B cell (primary cell): ENCODE measurements at regions not wholly inside any gene's neighbourhood (a gene's known extent, or its start where the extent isn't known, plus 50 kb on each side); places are given as distances from the start of the nearest gene placed in this dataset.

ENCODE experiments used
- ATAC-seq: fragments of 200-7000 bp; cut with Tn5 transposase; one replicate; pipeline ENCODE4 v1.10.0; 2021; ENCODE audit warnings: low read depth, mild to moderate bottlenecking, moderate number of reproducible peaks, moderate library complexity
- CTCF ChIA-PET: fragments of 350-600 bp; sonication (Branson Sonifier 250); formaldehyde crosslinking; loops from one replicate; lab custom pipeline; 2021; ENCODE audit warnings: antibody characterized with exemption, inconsistent platforms; lab: Charles Lee
- POLR2A ChIA-PET: fragments of 350-600 bp; sonication (Branson Sonifier 250); formaldehyde crosslinking; loops from one replicate; lab custom pipeline; 2021; ENCODE audit warnings: antibody characterized with exemption; lab: Charles Lee
- DNase-seq: peaks from one replicate; pipeline ENCODE4 v3.0.0; 2013
- H2AFZ ChIP-seq: 2 replicates; pipeline ENCODE4 v1.6.1; 2012; ENCODE audit warnings: mild to moderate bottlenecking, low read depth, low read length; ENCODE audit not compliant: insufficient read depth, poor library complexity, severe bottlenecking
- H3K27ac ChIP-seq, 2 donors: 1 replicate in 1 of 2; 2 replicates in 1 of 2; pipeline ENCODE4 v1.5.1; 2012 to 2013; ENCODE audit warnings: low read length in 2 of 2, mild to moderate bottlenecking in 2 of 2, moderate library complexity in 1 of 2
- H3K27me3 ChIP-seq, 4 experiments: fragments of 200-600 bp in 1 of 4; sonication (generic) in 1 of 4; replicated peaks in 1 of 4; 1 replicate in 2 of 4; 2 replicates in 2 of 4; pipeline versions ENCODE4 v1.6.1 to v1.7.0; 2013 to 2016; ENCODE audit warnings: low read length in 3 of 4, mild to moderate bottlenecking in 2 of 4, mixed read lengths in 1 of 4, moderate library complexity in 1 of 4; ENCODE audit not compliant: insufficient read depth in 4 of 4, control insufficient read depth in 3 of 4; ENCODE audit errors: control extremely low read depth in 1 of 4
- H3K36me3 ChIP-seq, 2 experiments: replicated peaks in 1 of 2; 1 replicate in 1 of 2; 2 replicates in 1 of 2; pipeline versions ENCODE4 v1.6.1 to v1.7.1; 2013; ENCODE audit warnings: low read length in 1 of 2; ENCODE audit not compliant: insufficient read depth in 2 of 2, control insufficient read depth in 1 of 2; ENCODE audit errors: control extremely low read depth in 1 of 2, extremely low read depth in 1 of 2
- H3K4me1 ChIP-seq, 2 donors: fragments of 200-600 bp in 1 of 2; sonication (generic) in 1 of 2; 1 replicate in 1 of 2; 2 replicates in 1 of 2; pipeline versions ENCODE4 v1.5.1 to v1.6.1; 2013 to 2017; ENCODE audit warnings: low read length in 2 of 2; ENCODE audit not compliant: control insufficient read depth in 2 of 2, insufficient read depth in 2 of 2
- H3K4me2 ChIP-seq: replicated peaks from 2 replicates; pipeline ENCODE3; 2012; ENCODE audit warnings: mild to moderate bottlenecking, low read depth, low read length; ENCODE audit not compliant: poor library complexity, severe bottlenecking
- H3K4me3 ChIP-seq, 5 experiments: fragments of 200-600 bp in 1 of 5; sonication (generic) in 1 of 5; 1 replicate in 3 of 5; 2 replicates in 2 of 5; pipeline versions ENCODE4 v1.5.1 to v1.7.0; 2011 to 2016; ENCODE audit warnings: low read length in 4 of 5, mild to moderate bottlenecking in 4 of 5, low read depth in 2 of 5, control low read depth in 1 of 5, moderate library complexity in 1 of 5; ENCODE audit not compliant: insufficient read depth in 1 of 5; ENCODE audit errors: control extremely low read depth in 1 of 5, extremely low read depth in 1 of 5
- H3K79me2 ChIP-seq: fragments of 200-600 bp; sonication (generic); one replicate; pipeline ENCODE4 v1.6.0; 2016; ENCODE audit warnings: low read length; ENCODE audit not compliant: control insufficient read depth, insufficient read depth
- H3K9ac ChIP-seq: fragments of 200-600 bp; sonication (generic); 2 replicates; pipeline ENCODE4 v1.6.1; 2017; ENCODE audit warnings: mild to moderate bottlenecking, low read length, moderate library complexity
- H3K9me3 ChIP-seq, 3 donors: one replicate each; pipeline versions ENCODE4 v1.6.1 to v1.7.1; 2013; ENCODE audit warnings: low read length in 2 of 3; ENCODE audit not compliant: control insufficient read depth in 2 of 3, insufficient read depth in 1 of 3; ENCODE audit errors: control extremely low read depth in 1 of 3
- H4K20me1 ChIP-seq: 2 replicates; pipeline ENCODE4 v1.6.0; 2012; ENCODE audit warnings: mild to moderate bottlenecking, low read length; ENCODE audit not compliant: insufficient read depth, control insufficient read depth, poor library complexity, severe bottlenecking
- H3K27ac Mint-ChIP-seq: one replicate; pipeline ENCODE4 v1.8.0; 2021; ENCODE audit warnings: mixed read lengths
- H3K27me3 Mint-ChIP-seq: one replicate; pipeline ENCODE4 v1.8.0; 2021; ENCODE audit warnings: mixed read lengths
- H3K4me1 Mint-ChIP-seq: one replicate; pipeline ENCODE4 v1.8.0; 2021; ENCODE audit warnings: mixed read lengths
- H3K4me3 Mint-ChIP-seq: one replicate; pipeline ENCODE4 v1.8.0; 2021; ENCODE audit warnings: mixed read lengths
- H3K9me3 Mint-ChIP-seq: one replicate; pipeline ENCODE4 v1.8.0; 2022; ENCODE audit warnings: mixed read lengths; ENCODE audit not compliant: insufficient read depth
- EZH2 ChIP-seq: IDR thresholded peaks from 2 replicates; pipeline ENCODE4 v1.6.1; 2012; ENCODE audit warnings: borderline replicate concordance, low read depth, mild to moderate bottlenecking, moderate library complexity, low read length; ENCODE audit not compliant: insufficient read depth, poor library complexity, severe bottlenecking
- WGBS: methylation state at CpG from one replicate; pipeline ENCODE4 v1.1.5; 2013; ENCODE audit warnings: missing lambda C conversion rate; ENCODE audit not compliant: insufficient coverage; 5-methylcytosine and 5-hydroxymethylcytosine counted together
- intact Hi-C: fragments of 100-400 bp; cut with micrococcal nuclease; formaldehyde crosslinking; loops from one replicate; pipeline ENCODE4 v1.10.0; 2022
- TF ChIP-seq, protein P1 (sequence below): fragments of 200-600 bp; IDR thresholded peaks from one replicate; pipeline ENCODE4 v1.8.0; 2022; ENCODE audit warnings: antibody characterized with exemption, mild to moderate bottlenecking

DNA sequence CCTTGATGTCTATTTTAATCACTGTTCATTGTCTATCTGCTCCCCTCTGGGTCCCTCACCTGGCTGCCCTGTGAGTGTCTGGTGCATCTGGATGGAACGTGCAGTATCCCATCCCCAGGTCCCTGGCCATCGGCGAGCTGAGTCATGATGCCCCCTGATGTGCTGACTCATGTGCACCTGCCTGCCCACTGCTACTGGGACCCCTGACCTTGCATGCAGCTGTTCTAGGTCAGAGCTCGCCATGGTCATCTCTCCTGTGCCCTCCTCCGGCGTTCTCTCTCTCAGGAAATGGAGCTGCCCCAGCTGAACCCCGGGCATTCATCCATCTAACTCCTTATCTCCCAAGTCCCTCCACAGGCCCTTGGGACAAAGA lies 516.2 kb upstream of the HS6ST1 start:
- Mint-ChIP-seq H3K4me1 (no peaks in the 10 kb centered on the region), H3K9me3 (no peaks in the 10 kb centered on the region), H3K4me3 (no peak overlapping the region), H3K27me3 (peaks cover 10% of the 10 kb centered on the region), H3K27ac (no peak overlapping the region)
- no peak for TF ChIP-seq EZH2
- TF ChIP-seq, protein P1, sequence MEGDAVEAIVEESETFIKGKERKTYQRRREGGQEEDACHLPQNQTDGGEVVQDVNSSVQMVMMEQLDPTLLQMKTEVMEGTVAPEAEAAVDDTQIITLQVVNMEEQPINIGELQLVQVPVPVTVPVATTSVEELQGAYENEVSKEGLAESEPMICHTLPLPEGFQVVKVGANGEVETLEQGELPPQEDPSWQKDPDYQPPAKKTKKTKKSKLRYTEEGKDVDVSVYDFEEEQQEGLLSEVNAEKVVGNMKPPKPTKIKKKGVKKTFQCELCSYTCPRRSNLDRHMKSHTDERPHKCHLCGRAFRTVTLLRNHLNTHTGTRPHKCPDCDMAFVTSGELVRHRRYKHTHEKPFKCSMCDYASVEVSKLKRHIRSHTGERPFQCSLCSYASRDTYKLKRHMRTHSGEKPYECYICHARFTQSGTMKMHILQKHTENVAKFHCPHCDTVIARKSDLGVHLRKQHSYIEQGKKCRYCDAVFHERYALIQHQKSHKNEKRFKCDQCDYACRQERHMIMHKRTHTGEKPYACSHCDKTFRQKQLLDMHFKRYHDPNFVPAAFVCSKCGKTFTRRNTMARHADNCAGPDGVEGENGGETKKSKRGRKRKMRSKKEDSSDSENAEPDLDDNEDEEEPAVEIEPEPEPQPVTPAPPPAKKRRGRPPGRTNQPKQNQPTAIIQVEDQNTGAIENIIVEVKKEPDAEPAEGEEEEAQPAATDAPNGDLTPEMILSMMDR, result no peak
- Histone ChIP-seq H3K79me2 (no peaks in the 10 kb centered on the region), H4K20me1 (no peaks in the 10 kb centered on the region), H3K4me2 (no peak overlapping the region), H3K9ac (no peak overlapping the region), H3K27me3 (no peaks in the 10 kb centered on the region), H3K36me3 (no peaks in the 10 kb centered on the region), H3K27ac (no peak overlapping the region), H3K4me3 (no peak overlapping the region), H3K4me1 (no peaks in the 10 kb centered on the region), H2AFZ (no peak overlapping the region), H3K9me3 (no peaks in the 10 kb centered on the region)
- DNase-seq (no peak), ATAC-seq (no peak)
- 85% methylated on average over 7 of the region's 7 CpGs for WGBS
- intact Hi-C loops, result no loop called here
- CTCF ChIA-PET, result no interaction called here
- POLR2A ChIA-PET, result no interaction called here

GRCh38 chr2:128835342-128835855 lies 516.7 kb upstream of the HS6ST1 start:
- CTCF ChIA-PET, result no interaction called here
- Histone ChIP-seq H3K36me3 (no peaks in the 10 kb centered on the region), H3K9me3 (no peaks in the 10 kb centered on the region), H3K4me1 (no peaks in the 10 kb centered on the region), H2AFZ (no peak overlapping the region), H3K9ac (no peak overlapping the region), H3K27me3 (no peaks in the 10 kb centered on the region), H4K20me1 (no peaks in the 10 kb centered on the region), H3K4me3 (no peak overlapping the region), H3K79me2 (no peaks in the 10 kb centered on the region), H3K27ac (no peak overlapping the region), H3K4me2 (no peak overlapping the region)
- 84% methylated on average over 10 of the region's 10 CpGs for WGBS
- no peak overlapping the region for H3K4me3 Mint-ChIP-seq
- ATAC-seq (no peak), DNase-seq (no peak)
- H3K4me1 Mint-ChIP-seq, result no peaks in the 10 kb centered on the region
- TF ChIP-seq, protein P1, result no peak
- TF ChIP-seq EZH2, result no peak
- intact Hi-C loops, result no loop called here
- no peak overlapping the region for H3K27ac Mint-ChIP-seq
- POLR2A ChIA-PET, result no interaction called here
- H3K9me3 Mint-ChIP-seq, result no peaks in the 10 kb centered on the region
- H3K27me3 Mint-ChIP-seq, result peaks cover 13% of the 10 kb centered on the region
